ENCODE measurements at regions not wholly inside any gene's neighbourhood (a gene's known extent, or its start where the extent isn't known, plus 50 kb on each side); places are given as distances from the start of the nearest gene placed in this dataset.

GRCh38 chr2:18122544-18123210, 244.2 kb downstream of the KCNS3 start:
- no peak for FAIRE-seq

- no peak for FAIRE-seq
Observed at GRCh38 chr2:18119883-18120282, 241.4 kb downstream of the KCNS3 start.

GRCh38 chr2:18118703-18119102, 240.2 kb downstream of the KCNS3 start:
- FAIRE-seq = no peak

- FAIRE-seq = no peak
Observed at GRCh38 chr2:18117592-18117991, 239.1 kb downstream of the KCNS3 start.

- FAIRE-seq = no peak
Observed at GRCh38 chr2:18110222-18110621, 231.8 kb downstream of the KCNS3 start.

- no peak for FAIRE-seq
Observed at GRCh38 chr2:18106841-18107240, 228.4 kb downstream of the KCNS3 start.

GRCh38 chr2:18105929-18106328, 227.5 kb downstream of the KCNS3 start:
- no peak for FAIRE-seq

- FAIRE-seq = no peak
Observed at GRCh38 chr2:18104595-18105224, 226.2 kb downstream of the KCNS3 start.

GRCh38 chr2:18096836-18097405, 218.5 kb downstream of the KCNS3 start:
- no peak for FAIRE-seq

GRCh38 chr2:18094277-18094676, 215.8 kb downstream of the KCNS3 start:
- no peak for FAIRE-seq

GRCh38 chr2:18093196-18093595, 214.7 kb downstream of the KCNS3 start:
- no peak for FAIRE-seq

GRCh38 chr2:18092760-18093159, 214.3 kb downstream of the KCNS3 start:
- FAIRE-seq = no peak

- no peak for FAIRE-seq
Observed at GRCh38 chr2:18085593-18085992, 207.1 kb downstream of the KCNS3 start.

- FAIRE-seq = no peak
Observed at GRCh38 chr2:18084376-18084775, 205.9 kb downstream of the KCNS3 start.

GRCh38 chr2:18083806-18084205, 205.3 kb downstream of the KCNS3 start:
- FAIRE-seq = no peak

GRCh38 chr2:18078216-18078615, 199.7 kb downstream of the KCNS3 start:
- FAIRE-seq = no peak

GRCh38 chr2:18077704-18078103, 199.2 kb downstream of the KCNS3 start:
- no peak for FAIRE-seq

- FAIRE-seq = no peak
Observed at GRCh38 chr2:18077231-18077630, 198.8 kb downstream of the KCNS3 start.

- no peak for FAIRE-seq
Observed at GRCh38 chr2:18074476-18074875, 196.0 kb downstream of the KCNS3 start.

GRCh38 chr2:18073601-18074000, 195.1 kb downstream of the KCNS3 start:
- no peak for FAIRE-seq

GRCh38 chr2:18067588-18068384, 189.3 kb downstream of the KCNS3 start:
- FAIRE-seq = no peak

GRCh38 chr2:18066894-18067293, 188.4 kb downstream of the KCNS3 start:
- FAIRE-seq = no peak

- FAIRE-seq = no peak
Observed at GRCh38 chr2:18066066-18066465, 187.6 kb downstream of the KCNS3 start.

- FAIRE-seq = no peak
Observed at GRCh38 chr2:18065249-18065648, 186.8 kb downstream of the KCNS3 start.

All from TTC549 (cell line).